ENCODE measurements at regions not wholly inside any gene's neighbourhood (a gene's known extent, or its start where the extent isn't known, plus 50 kb on each side); places are given as distances from the start of the nearest gene placed in this dataset.

GRCh38 chr2:64391940-64392339 is 62.0 kb upstream of the LGALSL start:
- TF ChIP-seq EZH2 (IDR thresholded peaks at IDR 0.05): no peak
- TF ChIP-seq POLR2AphosphoS5 (IDR thresholded peaks at IDR 0.05; ENCODE audit: borderline replicate concordance, low read depth, low read length): no peak
- TF ChIP-seq FOXP2 (optimal IDR thresholded peaks at IDR 0.05; ENCODE audit: control extremely low read depth, extremely low read length, insufficient read depth): no peak
